GM21367 (cell line): ENCODE measurements at regions not wholly inside any gene's neighbourhood (a gene's known extent, or its start where the extent isn't known, plus 50 kb on each side); places are given as distances from the start of the nearest gene placed in this dataset.
"Not testable (repeated sequence)": the region's sequence is repeated elsewhere in the genome, so short reads cannot be mapped to it uniquely, and the experiment has no call there.

Source experiments
- ATAC-seq: cut with Tn5 transposase; IDR thresholded peaks from one replicate; pipeline ENCODE4 v1.9.1; 2021; ENCODE audit not compliant: unreplicated experiment

DNA sequence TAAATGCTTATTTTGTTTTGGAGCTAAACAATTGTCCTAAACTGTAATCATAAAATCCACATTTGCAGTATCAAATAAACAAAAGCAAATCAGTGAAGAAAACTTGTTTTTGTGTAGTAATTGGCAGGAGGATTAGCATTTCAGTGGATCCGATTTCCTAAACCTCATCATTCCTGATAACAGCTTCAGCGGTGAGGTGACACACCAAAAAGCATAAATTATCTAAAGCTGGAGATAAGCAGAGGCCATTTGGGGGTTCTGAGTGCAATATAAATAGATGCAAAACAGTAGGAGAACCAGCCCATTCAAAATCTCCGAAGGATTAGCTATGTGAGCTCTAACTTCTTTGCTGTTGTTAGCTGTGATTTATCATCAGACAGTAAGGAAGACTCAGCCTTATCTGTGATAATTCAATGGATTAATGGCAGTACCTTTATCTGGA is 235.8 kb downstream of the EPHA7 start:
- no peak for ATAC-seq

DNA sequence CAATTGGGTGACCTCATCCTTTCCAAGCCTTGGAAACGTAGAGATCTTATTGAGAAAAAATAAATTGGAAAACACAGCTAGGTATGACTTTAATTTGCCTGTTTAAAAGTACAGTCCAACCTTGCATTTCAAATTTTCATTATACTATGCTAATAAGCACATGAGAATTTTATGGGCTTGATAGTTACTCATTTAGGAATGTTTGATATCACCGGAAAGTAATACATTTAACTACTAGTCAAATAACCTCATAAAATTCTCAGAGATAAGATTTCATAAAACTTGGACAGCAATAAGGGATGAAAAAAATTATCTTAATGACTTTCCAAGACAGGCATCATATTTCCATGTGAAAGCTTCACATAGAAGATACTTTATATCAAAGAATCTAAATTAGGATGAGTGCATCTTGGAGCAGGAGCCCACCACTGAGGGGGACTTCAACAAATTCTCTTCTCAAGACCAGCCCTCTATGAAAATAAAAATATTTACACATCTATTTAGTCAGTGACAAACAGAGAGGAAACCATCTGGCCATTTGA is 236.3 kb downstream of the EPHA7 start:
- no peak for ATAC-seq

- ATAC-seq, result no peak
These were observed 241.4 kb downstream of the EPHA7 start for GRCh38 chr6:93177918-93178317.

DNA sequence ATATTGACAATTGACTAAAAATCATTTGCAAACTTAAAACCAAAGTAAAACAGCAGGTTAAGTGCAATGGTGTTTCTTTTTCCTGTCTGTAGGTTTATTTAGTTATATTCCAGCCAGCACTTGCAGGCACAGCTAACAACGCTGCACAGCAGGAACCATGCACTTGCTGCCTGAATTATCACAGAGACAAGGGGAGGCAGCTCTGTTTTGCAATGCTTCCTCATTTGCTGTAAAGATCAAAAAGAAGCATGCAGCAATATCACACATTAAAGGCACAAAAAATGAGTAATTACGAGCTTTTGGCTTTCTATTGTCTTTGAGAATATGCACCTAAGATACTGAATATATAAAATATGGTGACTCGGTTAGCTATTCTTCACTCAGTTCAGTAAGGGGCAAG is 241.9 kb downstream of the EPHA7 start:
- ATAC-seq, result no peak

DNA sequence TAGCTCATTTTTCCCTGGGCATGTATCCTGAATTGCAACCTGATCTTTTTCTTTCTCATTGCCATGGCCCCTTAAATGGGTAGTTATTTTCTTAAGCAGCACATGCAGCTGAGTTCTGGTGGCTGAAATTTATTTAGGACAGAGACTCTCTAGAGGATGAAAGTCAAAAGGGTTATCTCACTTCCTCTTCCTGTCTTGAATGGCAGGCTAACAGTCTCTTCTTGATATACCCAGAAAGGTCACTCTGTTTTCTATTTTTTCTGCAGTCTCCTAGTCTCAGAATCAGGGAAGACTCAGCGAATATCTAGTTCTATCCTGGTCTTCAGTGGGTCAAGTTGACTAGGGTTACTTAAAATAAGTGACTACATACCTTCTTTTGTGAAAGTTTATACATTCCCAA is 243.3 kb downstream of the EPHA7 start:
- ATAC-seq, result peak; percentile 93

DNA sequence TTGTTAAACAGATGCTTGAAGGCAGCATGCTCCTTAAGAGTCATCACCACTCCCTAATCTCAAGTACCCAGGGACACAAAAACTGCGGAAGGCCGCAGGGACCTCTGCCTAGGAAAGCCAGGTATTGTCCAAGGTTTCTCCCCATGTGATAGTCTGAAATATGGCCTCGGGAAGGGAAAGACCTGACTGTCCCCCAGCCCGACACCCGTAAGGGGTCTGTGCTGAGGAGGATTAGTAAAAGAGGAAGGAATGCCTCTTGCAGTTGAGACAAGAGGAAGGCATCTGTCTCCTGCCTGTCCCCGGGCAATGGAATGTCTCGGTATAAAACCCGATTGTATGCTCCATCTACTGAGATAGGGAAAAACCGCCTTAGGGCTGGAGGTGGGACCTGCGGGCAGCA is 245.8 kb downstream of the EPHA7 start:
- ATAC-seq, result not testable (repeated sequence)

- ATAC-seq, result no peak
These were observed 253.4 kb downstream of the EPHA7 start for GRCh38 chr6:93165850-93166430.

DNA sequence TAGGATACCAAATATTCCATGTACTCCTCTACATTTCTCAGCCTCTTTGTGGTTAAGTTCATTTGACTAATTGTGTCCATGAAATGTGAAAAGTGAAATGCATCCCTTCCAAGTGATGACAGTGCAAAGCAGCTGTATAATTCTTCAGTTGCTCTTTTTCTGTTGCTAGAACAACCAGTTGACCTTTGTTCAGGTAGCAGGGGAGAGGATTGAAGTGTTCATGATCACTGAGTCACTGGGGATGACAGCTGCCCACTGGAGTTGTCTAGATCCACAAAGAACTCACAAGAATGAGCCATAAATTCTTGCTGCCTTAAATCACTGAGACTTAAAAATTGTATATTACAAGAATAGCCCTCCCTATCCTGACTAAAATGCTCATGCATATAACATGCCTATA is 254.6 kb downstream of the EPHA7 start:
- ATAC-seq, result no peak

- ATAC-seq, result no peak
These were observed 256.2 kb downstream of the EPHA7 start for GRCh38 chr6:93163146-93163545.

GRCh38 chr6:93139408-93140081 is 279.8 kb downstream of the EPHA7 start:
- ATAC-seq, result no peak

DNA sequence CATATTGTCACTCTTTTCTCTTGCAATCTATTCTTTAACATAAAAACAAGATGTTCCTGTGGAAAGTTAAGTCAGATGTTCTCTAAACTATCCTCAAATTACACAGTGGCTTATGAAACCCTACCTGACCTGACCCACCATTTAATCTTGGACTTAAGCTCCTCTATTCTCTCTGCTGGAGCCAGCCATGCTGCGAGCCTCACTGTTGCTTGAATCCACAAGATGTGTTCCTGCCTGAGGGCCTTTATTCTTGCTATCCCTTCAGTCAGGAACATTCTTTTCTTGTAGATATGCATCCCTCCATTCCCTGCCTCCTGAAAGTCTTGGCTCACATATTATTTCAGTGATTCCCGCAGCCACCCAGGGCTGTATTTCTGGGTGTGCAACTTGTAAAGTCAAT is 283.2 kb downstream of the EPHA7 start:
- ATAC-seq, result no peak

- ATAC-seq, result no peak
These were observed 295.2 kb downstream of the EPHA7 start for GRCh38 chr6:93124006-93124632.

DNA sequence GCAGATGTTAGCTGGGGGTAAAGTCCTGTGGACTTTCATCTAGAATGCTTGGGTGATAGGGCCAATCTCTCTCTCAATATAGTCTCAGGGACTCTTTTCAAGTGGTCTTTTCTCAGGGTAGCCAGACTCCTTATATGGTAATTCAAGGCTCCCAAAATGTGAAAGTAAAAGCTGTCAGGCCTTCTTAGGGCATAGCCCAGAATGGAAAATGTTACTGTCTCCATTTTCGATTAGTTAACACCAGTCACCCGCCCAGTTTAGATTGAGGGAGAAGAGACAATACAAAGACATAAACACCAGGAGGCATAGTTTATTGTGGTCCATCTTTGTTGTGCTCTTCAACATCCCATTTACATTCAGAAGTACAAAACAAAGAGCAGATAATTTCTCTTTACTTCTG is 295.8 kb downstream of the EPHA7 start:
- no peak for ATAC-seq

GRCh38 chr6:93120154-93120742 is 299.1 kb downstream of the EPHA7 start:
- ATAC-seq, result no peak

GRCh38 chr6:93105907-93106306 is 313.5 kb downstream of the EPHA7 start:
- no peak for ATAC-seq

DNA sequence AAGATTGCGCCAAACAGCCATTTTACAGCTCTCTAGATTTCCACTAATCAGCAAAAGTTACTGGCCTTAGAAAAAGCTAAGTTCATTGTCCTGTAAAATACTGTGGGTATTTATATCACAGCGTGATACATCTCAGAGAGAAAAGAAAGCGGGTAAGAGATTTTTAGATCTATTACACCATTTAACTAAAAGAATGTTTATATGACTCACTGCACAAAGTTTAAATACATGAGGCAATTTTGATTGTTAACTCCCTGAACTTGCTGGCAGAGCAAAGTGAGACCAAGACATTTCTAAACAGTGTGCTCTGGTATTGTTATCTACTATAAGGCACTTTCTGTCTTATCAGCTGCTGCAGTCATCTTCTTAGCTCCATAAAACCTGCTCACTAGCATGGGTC is 314.3 kb downstream of the EPHA7 start:
- ATAC-seq, result no peak

DNA sequence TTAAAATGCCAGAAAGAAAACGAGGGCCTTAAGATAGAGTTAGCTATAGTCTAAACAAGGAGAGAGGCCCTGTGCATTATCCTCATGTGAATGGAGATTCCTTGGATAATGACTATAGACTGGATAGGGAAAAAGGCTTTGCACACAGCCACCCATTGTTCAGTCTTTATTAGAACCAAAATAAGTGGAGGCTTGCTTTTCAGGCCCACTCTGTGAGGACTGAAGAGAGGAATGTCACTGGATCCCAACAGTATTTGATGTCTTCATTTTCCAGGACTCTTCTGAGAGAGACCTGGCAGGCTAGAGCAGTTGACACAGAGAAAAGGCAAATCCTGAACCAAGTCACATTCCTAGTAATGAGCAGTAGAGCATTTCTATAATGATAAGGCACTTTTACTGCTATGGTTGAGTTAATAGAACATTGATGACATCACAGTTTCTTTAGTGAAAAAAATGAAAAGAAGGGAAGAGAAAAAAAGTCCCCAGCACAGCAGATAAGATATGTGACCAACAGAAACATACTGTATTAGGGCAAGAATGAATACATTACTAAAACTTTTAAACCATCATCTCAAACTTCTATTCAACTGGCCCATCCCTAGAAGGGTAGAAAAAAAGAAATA is 315.1 kb downstream of the EPHA7 start:
- no peak for ATAC-seq

- no peak for ATAC-seq
These were observed 330.5 kb downstream of the EPHA7 start for GRCh38 chr6:93088621-93089501.

DNA sequence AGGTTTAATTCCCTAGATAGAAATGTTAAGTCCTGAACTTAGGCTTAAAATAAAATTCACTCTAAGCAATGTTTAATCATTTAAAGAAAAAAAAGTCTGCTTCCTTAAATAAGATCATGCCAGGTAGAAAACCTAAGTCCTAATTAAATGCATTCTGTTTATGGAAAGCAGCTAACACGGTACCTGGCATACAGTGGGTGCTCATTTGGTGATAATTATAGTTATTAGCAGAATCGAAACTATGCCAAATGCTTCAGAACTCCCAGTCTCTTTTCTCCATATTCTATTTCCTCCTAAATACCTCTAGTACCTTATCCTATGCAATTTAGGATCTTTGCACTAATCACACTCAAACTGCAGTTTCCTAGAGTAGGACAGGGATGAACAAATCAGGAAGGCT is 331.8 kb downstream of the EPHA7 start:
- ATAC-seq, result no peak

DNA sequence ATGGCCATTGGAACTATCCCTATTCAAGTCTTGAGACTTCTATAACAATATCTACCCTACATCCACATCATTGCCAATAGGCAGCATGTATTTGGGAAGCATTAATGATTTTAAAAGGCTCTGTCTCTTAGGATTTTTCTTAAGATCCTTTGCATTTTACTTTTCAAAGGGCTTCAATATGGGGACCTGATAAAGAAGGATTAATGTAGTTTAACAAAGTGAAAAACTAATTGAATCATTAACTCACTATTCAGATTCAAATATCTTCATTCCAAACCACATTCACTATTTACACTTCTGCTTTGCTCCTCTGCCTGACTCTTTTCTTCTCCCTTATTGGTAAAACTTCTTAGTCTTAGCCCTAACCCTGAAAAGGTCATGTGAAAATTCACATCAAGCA is 333.0 kb downstream of the EPHA7 start:
- no peak for ATAC-seq
